ENCODE measurements at regions not wholly inside any gene's neighbourhood (a gene's known extent, or its start where the extent isn't known, plus 50 kb on each side); places are given as distances from the start of the nearest gene placed in this dataset.

DNA sequence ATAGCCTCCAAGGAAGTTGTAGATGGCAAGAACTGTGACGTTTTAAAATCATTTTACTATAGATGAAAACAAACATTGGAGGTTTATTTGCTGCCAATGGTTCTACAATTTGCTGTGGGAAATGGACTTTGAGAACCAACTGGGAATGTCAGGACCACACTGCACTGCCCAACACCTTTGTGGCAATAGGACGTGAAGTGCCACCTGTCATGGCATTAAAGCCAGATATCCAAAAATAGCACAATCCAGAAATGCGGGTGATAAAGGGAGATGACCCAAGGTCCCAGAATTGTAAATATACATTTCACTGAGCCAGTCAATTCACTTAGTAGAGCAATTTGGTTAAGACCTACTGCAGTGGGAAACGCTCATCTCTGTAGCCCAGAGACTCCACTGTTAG, 116.4 kb downstream of the MPP7 start:
- no peaks in the 10 kb centered on the region for H3K4me1 ChIP-seq (ENCODE audit: insufficient read depth, low read length, severe bottlenecking)
- no peaks in the 10 kb centered on the region for H3F3A ChIP-seq (ENCODE audit: insufficient read depth, low read length)
- H3K79me2 ChIP-seq (ENCODE audit: insufficient read depth, low read length), result no peaks in the 10 kb centered on the region
- no peaks in the 10 kb centered on the region for H3K36me3 ChIP-seq (ENCODE audit: insufficient read depth, low read length)
- no peaks in the 10 kb centered on the region for H3K9me3 ChIP-seq (ENCODE audit: low read length)
- no peaks in the 10 kb centered on the region for H3K27me3 ChIP-seq (ENCODE audit: insufficient read depth, low read length)
- no peak overlapping the region for H2AFZ ChIP-seq (ENCODE audit: low read length)
- H3K27ac ChIP-seq (ENCODE audit: low read depth, low read length, poor library complexity, severe bottlenecking), result no peak overlapping the region
- H3K9me2 ChIP-seq (ENCODE audit: low read depth, low read length), result no peaks in the 10 kb centered on the region
- no peaks in the 10 kb centered on the region for H4K20me1 ChIP-seq (ENCODE audit: insufficient read depth, low read length)
- H3K9ac ChIP-seq (ENCODE audit: low read length), result no peak overlapping the region
- no peak for TF ChIP-seq EZH2 (IDR thresholded peaks at IDR 0.05; ENCODE audit: borderline replicate concordance, low read length)
- TF ChIP-seq, protein P1, sequence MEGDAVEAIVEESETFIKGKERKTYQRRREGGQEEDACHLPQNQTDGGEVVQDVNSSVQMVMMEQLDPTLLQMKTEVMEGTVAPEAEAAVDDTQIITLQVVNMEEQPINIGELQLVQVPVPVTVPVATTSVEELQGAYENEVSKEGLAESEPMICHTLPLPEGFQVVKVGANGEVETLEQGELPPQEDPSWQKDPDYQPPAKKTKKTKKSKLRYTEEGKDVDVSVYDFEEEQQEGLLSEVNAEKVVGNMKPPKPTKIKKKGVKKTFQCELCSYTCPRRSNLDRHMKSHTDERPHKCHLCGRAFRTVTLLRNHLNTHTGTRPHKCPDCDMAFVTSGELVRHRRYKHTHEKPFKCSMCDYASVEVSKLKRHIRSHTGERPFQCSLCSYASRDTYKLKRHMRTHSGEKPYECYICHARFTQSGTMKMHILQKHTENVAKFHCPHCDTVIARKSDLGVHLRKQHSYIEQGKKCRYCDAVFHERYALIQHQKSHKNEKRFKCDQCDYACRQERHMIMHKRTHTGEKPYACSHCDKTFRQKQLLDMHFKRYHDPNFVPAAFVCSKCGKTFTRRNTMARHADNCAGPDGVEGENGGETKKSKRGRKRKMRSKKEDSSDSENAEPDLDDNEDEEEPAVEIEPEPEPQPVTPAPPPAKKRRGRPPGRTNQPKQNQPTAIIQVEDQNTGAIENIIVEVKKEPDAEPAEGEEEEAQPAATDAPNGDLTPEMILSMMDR (IDR thresholded peaks at IDR 0.05; ENCODE audit: low read length), result no peak
- no peak overlapping the region for H3K4me2 ChIP-seq (ENCODE audit: low read length)
- no peak overlapping the region for H3K4me3 ChIP-seq (ENCODE audit: low read depth, low read length, poor library complexity, severe bottlenecking)

DNA sequence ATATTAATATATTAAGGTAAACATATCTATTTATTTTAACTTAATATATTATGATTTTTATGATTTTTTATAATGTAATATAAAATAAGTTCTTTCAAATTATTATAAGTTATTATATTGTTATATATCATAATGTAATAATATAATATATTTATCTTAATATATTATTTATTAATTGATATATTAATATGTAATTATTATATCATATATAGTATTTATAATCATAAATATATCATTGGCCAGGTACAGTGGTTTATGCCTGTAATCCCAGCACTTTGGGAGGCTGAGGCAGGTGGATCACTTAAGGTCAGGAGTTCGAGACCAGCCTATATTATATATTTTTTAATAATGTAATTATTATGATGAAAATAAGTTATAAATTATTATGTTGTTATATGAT, 118.1 kb downstream of the MPP7 start:
- no peaks in the 10 kb centered on the region for H3K79me2 ChIP-seq (ENCODE audit: insufficient read depth, low read length)
- no peaks in the 10 kb centered on the region for H3F3A ChIP-seq (ENCODE audit: insufficient read depth, low read length)
- H3K27ac ChIP-seq (ENCODE audit: low read depth, low read length, poor library complexity, severe bottlenecking), result no peak overlapping the region
- no peak overlapping the region for H3K4me3 ChIP-seq (ENCODE audit: low read depth, low read length, poor library complexity, severe bottlenecking)
- no peaks in the 10 kb centered on the region for H3K4me1 ChIP-seq (ENCODE audit: insufficient read depth, low read length, severe bottlenecking)
- H3K9ac ChIP-seq (ENCODE audit: low read length), result no peak overlapping the region
- no peaks in the 10 kb centered on the region for H3K9me2 ChIP-seq (ENCODE audit: low read depth, low read length)
- no peak overlapping the region for H3K4me2 ChIP-seq (ENCODE audit: low read length)
- no peaks in the 10 kb centered on the region for H3K9me3 ChIP-seq (ENCODE audit: low read length)
- TF ChIP-seq, protein P1 (IDR thresholded peaks at IDR 0.05; ENCODE audit: low read length), result no peak
- TF ChIP-seq EZH2 (IDR thresholded peaks at IDR 0.05; ENCODE audit: borderline replicate concordance, low read length), result no peak
- no peaks in the 10 kb centered on the region for H4K20me1 ChIP-seq (ENCODE audit: insufficient read depth, low read length)
- H3K27me3 ChIP-seq (ENCODE audit: insufficient read depth, low read length), result no peaks in the 10 kb centered on the region
- H2AFZ ChIP-seq (ENCODE audit: low read length), result no peak overlapping the region
- no peaks in the 10 kb centered on the region for H3K36me3 ChIP-seq (ENCODE audit: insufficient read depth, low read length)

DNA sequence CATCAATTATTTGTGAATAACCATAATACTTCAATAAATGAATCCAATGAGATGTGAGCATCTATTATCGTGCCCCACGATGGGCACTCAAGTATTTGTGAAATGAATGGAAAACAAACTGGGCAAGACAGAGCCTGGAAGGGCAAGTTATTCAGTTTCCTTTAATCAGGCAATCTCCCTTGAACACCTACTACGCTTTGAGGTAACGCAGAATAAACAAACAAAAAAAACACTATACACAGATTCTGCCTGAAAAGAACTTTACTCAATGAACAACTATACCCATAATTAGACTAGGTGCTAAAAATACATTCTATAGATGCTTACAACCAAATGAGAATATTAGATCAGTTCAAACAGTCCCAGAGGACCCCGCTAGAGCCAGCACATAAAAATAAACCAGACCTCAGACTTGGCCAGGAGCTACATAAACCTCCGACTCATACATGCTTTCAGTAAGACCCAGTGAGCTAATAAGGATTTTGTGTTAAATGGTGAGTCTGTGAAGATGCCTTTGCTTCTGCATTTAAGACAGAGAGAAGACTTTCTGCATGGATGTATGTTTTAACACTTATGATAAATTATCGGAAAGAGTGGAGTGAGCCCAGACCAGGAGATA, 121.3 kb downstream of the MPP7 start:
- no peaks in the 10 kb centered on the region for H3K79me2 ChIP-seq (ENCODE audit: insufficient read depth, low read length)
- H4K20me1 ChIP-seq (ENCODE audit: insufficient read depth, low read length), result no peaks in the 10 kb centered on the region
- peaks cover 11% of the 10 kb centered on the region for H3K4me1 ChIP-seq (ENCODE audit: insufficient read depth, low read length, severe bottlenecking)
- no peaks in the 10 kb centered on the region for H3K27me3 ChIP-seq (ENCODE audit: insufficient read depth, low read length)
- H3F3A ChIP-seq (ENCODE audit: insufficient read depth, low read length), result no peaks in the 10 kb centered on the region
- H3K27ac ChIP-seq (ENCODE audit: low read depth, low read length, poor library complexity, severe bottlenecking), result no peak overlapping the region
- H3K9me2 ChIP-seq (ENCODE audit: low read depth, low read length), result no peaks in the 10 kb centered on the region
- H2AFZ ChIP-seq (ENCODE audit: low read length), result no peak overlapping the region
- H3K4me3 ChIP-seq (ENCODE audit: low read depth, low read length, poor library complexity, severe bottlenecking), result no peak overlapping the region
- H3K9me3 ChIP-seq (ENCODE audit: low read length), result no peaks in the 10 kb centered on the region
- no peaks in the 10 kb centered on the region for H3K36me3 ChIP-seq (ENCODE audit: insufficient read depth, low read length)
- TF ChIP-seq EZH2 (IDR thresholded peaks at IDR 0.05; ENCODE audit: borderline replicate concordance, low read length), result no peak
- H3K4me2 ChIP-seq (ENCODE audit: low read length), result no peak overlapping the region
- H3K9ac ChIP-seq (ENCODE audit: low read length), result no peak overlapping the region

DNA sequence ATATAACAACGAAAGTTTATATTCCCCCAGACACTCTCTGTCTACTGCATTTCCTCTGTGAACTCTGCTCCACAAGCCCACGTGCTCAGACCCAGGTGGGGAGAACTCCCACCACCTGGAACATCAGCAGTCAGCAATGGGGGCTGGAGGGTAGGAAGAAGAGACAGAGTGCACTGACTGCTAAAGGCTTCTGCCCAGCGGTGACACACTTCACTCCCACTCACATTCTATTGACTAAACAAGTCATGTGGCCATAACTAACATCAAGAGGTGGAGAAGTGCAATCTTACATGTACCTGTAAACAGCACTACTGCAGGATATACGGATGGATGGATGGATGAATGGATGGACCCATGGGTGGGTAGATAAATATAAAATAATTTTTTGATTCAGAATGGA, 122.2 kb downstream of the MPP7 start:
- Histone ChIP-seq H3K27me3 (ENCODE audit: insufficient read depth, low read length) (no peaks in the 10 kb centered on the region), H3K27ac (ENCODE audit: low read depth, low read length, poor library complexity, severe bottlenecking) (no peak overlapping the region), H3K79me2 (ENCODE audit: insufficient read depth, low read length) (no peaks in the 10 kb centered on the region), H3K36me3 (ENCODE audit: insufficient read depth, low read length) (no peaks in the 10 kb centered on the region), H4K20me1 (ENCODE audit: insufficient read depth, low read length) (no peaks in the 10 kb centered on the region), H3K4me3 (ENCODE audit: low read depth, low read length, poor library complexity, severe bottlenecking) (no peak overlapping the region), H3K4me2 (ENCODE audit: low read length) (no peak overlapping the region), H3K4me1 (ENCODE audit: insufficient read depth, low read length, severe bottlenecking) (peaks cover 11% of the 10 kb centered on the region), H3K9me3 (ENCODE audit: low read length) (no peaks in the 10 kb centered on the region), H3K9me2 (ENCODE audit: low read depth, low read length) (no peaks in the 10 kb centered on the region), H3F3A (ENCODE audit: insufficient read depth, low read length) (no peaks in the 10 kb centered on the region), H2AFZ (ENCODE audit: low read length) (no peak overlapping the region), H3K9ac (ENCODE audit: low read length) (no peak overlapping the region)
- TF ChIP-seq, protein P1 (IDR thresholded peaks at IDR 0.05; ENCODE audit: low read length), result no peak
- TF ChIP-seq EZH2 (IDR thresholded peaks at IDR 0.05; ENCODE audit: borderline replicate concordance, low read length), result no peak

All from OCI-LY1 (cell line).